Stimulated activated CD8-positive, alpha-beta memory T cell treated with anti-CD3 and anti-CD28 coated beads, Interleukin-15, amount 100 ng/mL, for 48 hours (primary cell): ENCODE measurements at regions not wholly inside any gene's neighbourhood (a gene's known extent, or its start where the extent isn't known, plus 50 kb on each side); places are given as distances from the start of the nearest gene placed in this dataset.

ENCODE experiments used
- DNase-seq, 2 donors: peaks; one replicate each; pipeline ENCODE4 v3.0.0-alpha.2; 2020; ENCODE audit warnings: low read depth in 2 of 2

- no peak for DNase-seq
These were observed 254.1 kb downstream of the ARL4A start for GRCh38 chr7:12941512-12941911.

DNA sequence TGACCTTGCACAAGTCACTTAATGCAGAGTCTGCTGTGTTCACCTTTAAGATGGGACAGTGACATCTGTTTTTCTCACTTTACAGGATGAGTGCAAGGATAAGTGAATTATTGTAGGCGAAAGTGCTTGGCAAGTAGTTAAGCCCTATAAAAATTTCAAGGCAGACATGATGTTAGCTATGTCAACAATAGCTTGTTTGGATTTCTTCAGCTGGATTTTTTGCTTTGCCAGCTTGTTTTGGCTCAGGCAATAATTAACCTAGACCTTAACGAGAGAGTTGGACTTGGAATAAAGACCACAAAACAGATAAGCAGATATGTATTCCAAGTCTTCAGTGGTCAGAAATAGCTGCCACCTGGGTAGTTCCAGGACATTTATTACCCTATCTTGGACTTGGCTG lies 255.2 kb downstream of the ARL4A start:
- no peak for DNase-seq

- no peak for DNase-seq
These were observed 256.3 kb downstream of the ARL4A start for GRCh38 chr7:12943781-12944180.

- DNase-seq: no peak
These were observed 258.5 kb downstream of the ARL4A start for GRCh38 chr7:12945901-12946300.

DNA sequence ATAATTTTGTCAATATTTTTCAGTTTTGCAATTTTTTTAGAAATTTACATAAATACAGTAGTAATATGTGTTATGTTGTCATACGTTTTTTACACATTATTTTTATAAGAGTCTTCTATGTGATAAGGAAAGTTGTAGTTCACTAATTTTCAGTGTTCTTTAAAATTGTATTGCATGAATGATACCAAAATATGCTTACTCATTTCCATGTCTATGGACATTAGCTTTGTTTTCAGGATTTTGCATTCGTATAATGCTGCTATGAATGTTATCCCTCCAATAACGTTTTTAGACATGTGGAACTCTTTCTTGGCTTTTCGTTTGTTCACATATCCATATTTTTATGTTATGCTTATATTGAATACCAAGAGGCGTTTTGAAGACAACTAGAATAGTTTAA lies 260.0 kb downstream of the ARL4A start:
- no peak for DNase-seq

- no peak for DNase-seq
These were observed 261.9 kb downstream of the ARL4A start for GRCh38 chr7:12949060-12949931.

DNA sequence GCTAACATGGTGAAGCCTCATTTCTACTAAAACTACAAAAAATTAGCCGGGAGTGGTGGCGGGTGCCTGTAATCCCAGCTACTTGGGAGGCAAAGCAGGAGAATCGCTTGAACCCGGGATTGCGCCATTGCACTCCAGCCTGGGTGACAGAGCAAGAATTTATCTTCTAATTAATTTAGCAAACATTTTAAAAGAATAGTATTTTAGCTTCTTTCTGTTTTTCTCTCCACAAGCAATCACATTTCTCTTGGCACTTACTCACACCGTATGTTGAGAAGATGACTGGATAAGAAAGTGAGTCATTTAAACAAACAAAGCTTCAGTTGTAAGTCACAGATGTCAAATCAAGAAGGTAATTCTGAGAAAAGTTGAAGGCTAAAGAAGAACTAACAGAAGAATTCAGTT lies 264.0 kb downstream of the ARL4A start:
- no peak for DNase-seq

- no peak for DNase-seq
These were observed 267.1 kb downstream of the ARL4A start for GRCh38 chr7:12954380-12955033.

DNA sequence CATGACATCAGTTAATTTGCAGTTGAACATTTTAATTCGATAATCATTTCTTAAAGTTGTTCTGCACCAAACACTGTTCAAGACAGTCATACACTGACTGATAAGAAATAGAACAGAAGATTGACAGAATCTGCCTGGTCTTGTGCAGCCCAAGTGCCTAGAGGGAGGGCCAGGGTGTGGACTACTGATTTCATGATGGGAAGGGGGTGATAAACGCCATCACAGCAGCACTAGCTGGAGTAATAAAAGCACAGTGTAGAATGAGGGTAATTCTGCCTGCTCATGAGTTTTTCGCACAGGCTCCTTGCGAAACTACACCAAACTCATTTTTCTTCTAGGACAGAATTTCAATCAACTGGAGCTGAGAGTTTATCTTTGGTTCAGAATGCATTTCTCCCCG lies 270.1 kb downstream of the ARL4A start:
- DNase-seq: no peak

DNA sequence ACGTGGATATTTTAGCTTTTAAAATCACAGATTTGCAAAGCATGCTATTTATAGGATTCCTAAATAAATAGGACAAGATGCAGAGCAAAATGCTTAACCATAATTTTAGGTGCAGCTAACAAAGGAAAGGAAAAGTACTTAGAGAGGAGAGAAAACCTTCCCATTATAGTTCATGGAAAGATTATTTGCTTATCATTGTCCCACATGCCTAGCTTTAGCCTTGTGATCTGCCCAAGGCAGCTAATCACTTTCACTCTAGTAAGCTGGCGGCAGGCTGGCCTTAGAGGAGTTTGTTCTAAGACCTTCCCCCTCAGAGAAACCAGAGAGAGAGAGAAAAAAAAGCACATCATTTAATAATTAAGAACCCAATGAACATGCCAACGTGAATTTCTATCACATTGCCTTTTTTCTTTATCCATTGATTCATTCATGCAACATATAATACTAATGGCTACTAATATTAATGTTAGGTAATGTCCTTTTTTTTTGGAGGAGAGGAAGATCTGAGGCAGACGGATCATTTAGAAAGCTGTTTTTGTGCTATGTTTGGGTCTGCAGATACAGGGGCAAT lies 274.6 kb downstream of the ARL4A start:
- no peak for DNase-seq

DNA sequence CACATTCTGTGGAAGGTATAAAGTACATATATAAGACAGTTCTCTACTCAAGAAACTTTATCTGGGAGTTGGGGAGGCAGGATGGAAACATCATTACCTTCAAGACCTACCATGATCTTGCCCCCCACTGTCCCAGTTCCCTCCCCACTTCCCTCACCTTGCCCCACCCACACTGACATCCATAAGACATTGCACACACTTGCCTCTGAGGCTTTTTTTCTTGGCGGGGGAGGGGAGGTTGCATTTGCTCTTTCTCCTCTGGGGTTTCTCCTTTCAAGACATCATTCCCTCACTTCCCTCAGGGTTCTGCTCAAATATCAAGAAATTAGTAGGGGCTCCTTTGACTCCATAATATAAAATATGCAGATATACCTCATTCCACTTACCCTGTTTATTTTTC lies 276.0 kb downstream of the ARL4A start:
- DNase-seq: no peak

DNA sequence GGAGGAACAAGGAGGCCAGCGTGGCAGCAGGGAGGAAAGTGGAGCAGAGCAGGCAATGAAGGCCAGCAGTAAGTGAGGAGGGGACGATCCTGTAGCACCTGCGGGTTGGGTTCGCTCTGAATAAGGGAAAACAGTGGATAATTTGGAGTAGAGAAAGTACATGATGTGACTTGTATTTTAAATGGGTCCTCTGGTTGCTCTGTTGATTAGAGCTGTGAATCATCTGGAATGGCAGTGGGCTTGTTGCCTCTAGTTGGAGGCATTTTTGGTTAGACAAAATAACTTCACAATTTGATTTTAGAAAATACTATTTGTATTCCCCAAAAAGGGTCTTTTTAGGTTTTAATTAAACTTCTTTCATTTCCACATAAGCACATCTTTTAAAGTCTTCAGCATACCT lies 277.4 kb downstream of the ARL4A start:
- no peak for DNase-seq

DNA sequence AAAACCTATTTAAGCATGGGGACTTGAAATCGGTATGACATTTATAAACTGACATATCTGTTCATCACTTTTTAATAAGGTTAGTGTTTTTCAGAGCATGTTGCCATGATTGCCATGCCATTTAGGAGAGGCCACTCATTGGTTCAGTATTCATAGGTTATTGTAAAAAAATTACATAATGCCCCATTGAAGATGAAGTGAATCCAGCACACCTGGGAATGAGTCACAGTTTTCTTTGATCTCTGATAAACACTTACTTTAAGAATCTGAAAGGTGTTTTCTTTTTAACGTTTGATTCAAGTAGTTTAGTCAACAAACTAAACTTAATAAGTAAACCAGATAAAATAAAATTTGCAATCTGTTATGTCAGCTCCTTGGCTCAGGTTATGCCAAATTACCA lies 278.3 kb downstream of the ARL4A start:
- no peak for DNase-seq

DNA sequence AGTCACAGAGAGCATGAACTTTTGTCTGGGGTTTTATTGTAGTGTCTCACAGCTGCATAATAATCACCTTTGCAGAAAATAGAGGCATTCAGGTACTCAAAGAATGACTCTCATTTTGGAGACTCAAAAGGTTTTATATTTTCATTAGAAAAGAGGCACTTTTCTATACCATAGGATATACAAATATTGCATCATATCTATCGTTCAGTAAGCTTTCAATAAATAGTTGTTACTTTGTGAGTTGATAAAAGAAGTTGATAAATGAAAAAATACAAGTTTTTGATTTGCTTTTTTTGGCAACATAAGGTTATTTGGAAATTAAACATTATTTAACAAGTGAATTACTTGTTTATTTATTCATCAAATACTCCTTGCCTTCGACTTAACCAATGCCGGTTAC lies 279.9 kb downstream of the ARL4A start:
- DNase-seq: no peak

DNA sequence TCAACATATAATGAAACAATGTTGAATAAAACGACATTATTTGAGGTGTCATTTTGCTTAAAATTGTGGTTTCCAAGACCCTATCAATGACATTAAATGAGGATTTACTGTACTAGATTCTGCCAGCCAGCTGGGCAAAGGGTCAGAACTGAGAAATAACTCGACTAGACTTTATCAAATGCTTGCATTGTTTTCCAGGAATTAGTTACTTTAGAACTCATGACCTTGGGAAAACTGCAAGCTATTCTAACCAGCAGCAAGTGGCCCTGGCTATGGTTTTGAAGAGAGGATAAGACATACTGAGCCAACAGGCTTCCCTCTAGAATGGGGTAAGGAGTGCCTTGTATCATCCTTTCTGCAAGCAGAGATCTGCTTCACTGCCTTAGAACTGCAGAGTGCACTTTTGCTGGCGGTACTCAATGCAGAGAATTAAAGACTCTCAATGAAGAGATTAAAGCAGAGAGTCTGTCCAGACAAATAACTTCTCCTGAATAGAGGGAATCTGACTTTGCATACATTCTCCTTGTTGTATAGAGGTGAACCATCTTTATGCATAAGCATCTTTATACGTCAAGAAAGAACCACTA lies 281.5 kb downstream of the ARL4A start:
- no peak for DNase-seq

GRCh38 chr7:12970626-12971025 lies 283.2 kb downstream of the ARL4A start:
- DNase-seq: no peak

GRCh38 chr7:12974451-12975166 lies 287.2 kb downstream of the ARL4A start:
- DNase-seq: no peak

DNA sequence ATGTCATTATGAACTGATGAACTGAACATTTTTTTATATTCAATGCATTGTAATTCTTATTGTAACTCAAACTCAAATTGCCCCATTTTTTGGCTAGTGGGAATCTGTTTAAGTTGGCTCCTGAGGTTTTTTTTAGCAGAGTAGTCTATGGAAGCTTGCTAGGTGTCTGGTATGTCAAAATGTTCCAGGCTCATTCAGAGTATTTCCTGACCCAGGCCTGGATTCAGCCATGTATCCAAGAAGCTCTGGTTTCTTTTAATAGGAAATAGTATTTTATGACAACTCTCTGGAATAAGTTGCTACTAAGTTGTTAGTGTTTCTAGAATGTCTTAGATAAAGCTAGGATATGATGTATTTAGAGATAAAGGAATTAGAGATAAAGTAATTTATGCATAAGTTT lies 288.0 kb downstream of the ARL4A start:
- no peak for DNase-seq

GRCh38 chr7:12979181-12979580 lies 291.7 kb downstream of the ARL4A start:
- no peak for DNase-seq

GRCh38 chr7:12982178-12982577 lies 294.7 kb downstream of the ARL4A start:
- DNase-seq: no peak

DNA sequence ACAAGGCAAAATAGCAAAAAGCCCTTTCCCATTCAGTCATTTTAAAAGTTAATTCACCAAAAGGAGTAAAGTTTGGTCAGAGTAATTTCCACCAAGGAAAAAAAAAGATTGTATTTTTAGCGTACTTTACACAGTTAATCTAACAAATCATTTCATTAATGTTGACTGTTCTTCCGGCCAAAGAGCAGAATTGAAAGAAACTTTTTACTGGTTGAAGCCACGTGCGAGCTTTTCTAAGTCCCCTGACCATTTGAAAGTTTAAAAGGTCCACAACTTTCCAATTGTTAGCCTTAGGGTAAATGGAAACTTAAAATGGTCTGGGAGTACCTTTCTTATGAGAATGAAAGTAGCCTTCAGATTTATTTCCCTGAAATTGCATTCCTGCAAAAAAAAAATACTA lies 296.7 kb downstream of the ARL4A start:
- no peak for DNase-seq

DNA sequence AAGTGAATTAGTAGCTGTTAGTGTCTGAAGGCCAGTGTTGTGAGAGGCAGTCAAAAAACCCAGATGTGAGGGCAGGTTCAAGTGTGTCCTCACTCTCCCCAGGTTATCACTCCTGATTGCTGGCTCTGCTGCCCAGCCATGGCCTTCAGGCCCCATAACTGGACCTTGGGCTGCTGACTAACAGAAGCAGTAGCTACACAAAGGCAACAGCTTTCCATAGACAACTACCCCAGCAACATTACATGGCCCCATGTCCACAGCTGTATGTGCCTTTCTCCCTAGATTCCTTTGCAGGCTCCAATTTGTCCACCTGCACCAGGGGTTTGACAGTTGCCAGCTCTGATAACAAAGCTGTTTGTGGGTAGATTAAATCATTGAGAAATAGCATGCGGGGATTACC lies 297.8 kb downstream of the ARL4A start:
- no peak for DNase-seq
